ENCODE measurements at regions not wholly inside any gene's neighbourhood (a gene's known extent, or its start where the extent isn't known, plus 50 kb on each side); places are given as distances from the start of the nearest gene placed in this dataset.
"Not testable (repeated sequence)": the region's sequence is repeated elsewhere in the genome, so short reads cannot be mapped to it uniquely, and the experiment has no call there.

DNA sequence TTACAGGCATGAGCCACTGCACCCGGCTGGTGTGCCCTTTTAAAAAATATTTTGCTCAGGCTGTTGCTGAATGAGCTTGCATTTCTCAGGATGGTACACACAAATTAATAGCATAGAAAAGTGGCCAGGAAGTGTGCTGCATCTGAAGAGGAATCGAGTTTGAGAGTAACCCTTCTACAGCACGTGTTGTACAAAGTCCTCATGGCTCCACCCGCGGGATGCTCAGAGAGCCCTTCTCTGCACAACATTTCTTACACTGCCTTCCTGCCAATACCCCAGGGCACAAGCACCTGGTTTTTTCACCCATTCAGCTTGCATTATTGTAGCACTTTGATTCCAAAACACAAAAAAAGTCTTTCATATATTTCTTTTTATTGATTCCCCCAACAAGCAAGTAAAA is 90.1 kb upstream of the NEDD4L start:
- DNase-seq (ENCODE audit: low spot score) = no peak

GRCh38 chr18:57951999-57952774 is 91.8 kb upstream of the NEDD4L start:
- no peak for DNase-seq (ENCODE audit: low spot score)

DNA sequence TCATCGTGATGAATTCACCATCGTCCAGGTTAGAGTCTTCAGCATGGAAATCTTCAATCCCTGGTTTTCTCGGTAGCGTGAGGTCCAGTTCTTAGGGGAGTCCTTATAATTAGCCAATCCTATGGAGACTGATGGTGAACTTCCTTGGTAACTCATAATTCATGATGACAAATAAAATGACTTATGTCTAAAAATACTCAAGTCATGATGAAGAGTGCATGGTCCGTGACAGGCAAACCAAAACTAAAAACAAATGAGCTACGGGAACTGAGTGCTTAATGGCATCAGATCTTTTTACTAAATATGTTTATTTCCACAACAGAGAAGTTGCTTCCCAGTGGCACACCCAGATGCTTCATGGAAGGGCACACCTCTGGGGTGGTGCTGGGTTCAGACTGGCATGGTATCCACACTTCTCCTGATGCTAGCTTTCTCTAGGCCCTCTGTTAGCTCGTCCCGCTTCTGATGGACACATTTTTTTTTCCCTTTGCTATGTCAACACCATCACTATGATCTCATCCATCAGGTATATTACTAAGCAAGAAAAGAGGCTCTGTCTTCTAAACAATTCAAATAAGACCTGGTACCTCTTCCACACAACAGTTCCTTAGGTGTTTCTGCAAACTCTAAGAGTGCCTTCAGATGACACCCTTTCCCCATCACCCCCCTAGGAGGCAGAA is 92.8 kb upstream of the NEDD4L start:
- no peak for DNase-seq (ENCODE audit: low spot score)

DNA sequence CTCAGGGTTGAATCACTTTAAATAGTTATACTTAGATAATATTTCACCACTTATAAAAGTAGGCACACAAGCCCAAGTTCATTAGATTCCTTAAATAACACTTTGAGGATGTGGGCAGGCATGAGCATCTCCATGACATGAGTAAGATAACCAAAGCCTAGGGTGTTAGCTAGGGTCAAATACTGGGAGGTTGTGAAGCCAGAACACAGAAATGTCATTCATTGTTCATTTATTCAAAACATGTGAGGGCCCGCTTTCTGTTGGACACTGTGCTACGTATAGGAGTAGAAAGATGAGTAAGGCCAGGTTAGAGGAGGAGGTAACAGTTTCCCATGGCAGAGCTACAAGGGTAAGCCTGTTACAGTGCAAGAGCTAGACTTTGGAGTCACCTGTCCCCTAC is 93.5 kb upstream of the NEDD4L start:
- no peak for DNase-seq (ENCODE audit: low spot score)

DNA sequence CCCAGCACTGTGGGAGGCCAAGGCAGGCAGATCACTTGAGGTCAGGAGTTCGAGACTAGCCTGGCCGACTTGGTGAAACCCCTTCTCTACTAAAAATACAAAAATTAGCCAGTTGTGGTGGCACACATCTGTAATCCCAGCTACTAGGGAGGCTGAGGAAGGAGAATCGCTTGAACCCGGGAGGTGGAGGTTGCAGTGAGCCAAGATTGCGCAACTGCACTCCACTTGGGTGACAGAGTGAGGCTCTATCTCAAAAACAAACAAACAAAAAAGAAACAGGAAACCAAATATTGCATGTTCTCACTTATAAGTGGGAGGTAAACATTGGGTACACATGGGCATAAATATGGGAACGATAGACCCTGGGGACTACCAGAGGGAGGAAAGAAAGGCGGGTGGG is 94.7 kb upstream of the NEDD4L start:
- DNase-seq (ENCODE audit: low spot score) = not testable (repeated sequence)

DNA sequence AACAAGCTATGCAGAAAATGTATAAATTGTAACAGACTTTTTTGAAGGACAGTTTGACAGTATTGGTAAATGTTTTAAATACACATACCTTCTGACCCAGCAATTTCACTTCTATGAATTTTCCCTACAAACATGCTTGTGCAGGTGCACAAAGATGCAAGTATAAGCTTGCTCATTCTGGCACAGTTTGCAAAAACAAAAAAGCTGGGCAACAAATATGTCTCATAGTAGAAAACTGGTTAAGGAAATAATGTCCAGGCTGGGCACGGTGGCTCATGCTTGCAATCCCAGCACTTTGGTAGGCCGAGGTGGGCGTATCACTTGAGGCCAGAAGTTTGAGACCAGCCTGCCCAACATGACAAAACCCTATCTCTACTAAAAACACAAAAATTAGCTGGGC is 96.9 kb upstream of the NEDD4L start:
- DNase-seq (ENCODE audit: low spot score) = no peak

DNA sequence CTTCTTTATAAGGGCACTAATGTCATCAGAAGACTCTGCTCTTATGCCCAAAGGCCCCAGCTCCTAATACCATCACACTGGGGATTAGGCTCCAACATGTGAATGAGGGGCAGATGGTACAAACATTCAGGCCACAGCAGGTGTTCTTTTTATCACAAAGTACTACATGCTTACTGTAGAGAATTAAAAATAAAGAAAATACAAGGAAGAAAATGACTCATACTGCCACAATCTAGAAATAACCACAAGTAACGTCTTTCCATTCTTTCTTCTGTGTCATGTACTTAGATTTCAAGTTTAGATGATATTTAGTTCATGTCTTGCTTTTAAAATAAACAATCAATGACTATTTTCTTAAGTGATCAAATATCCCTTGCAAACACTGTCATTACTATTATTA is 100.3 kb upstream of the NEDD4L start:
- no peak for DNase-seq (ENCODE audit: low spot score)

- DNase-seq (ENCODE audit: low spot score) = no peak
These were observed 101.5 kb upstream of the NEDD4L start for GRCh38 chr18:57942493-57942892.

DNA sequence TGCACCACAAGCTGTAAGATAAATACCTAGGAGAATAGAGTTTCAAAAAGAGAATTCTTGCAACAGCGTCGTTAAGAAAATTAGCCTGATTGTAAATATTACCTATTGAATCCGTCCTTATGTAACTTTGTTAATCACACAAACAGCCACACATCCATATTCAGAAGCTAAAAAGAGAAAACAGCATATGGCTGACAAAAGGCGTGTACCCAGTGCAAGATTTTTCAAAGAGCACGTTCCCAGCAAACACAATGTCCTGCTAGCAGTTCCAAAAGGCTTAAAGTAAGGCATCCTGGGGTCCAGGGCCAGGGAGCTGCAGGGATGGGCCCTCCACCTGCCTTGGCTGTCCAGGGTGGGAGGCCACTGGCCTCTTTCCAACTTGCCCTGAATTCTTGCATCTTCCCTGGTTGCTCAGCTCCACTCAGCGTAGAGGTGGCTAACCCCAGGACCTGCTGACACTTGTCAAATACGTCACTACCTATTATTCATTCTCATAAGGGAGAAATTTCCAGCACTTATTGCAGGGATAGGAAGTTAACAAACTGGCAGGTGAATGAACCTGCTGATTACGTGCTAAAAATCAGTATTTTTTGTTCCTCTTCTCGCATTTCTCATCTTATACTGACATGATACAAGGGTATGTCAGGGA is 102.1 kb upstream of the NEDD4L start:
- no peak for DNase-seq (ENCODE audit: low spot score)

GRCh38 chr18:57940166-57940660 is 103.8 kb upstream of the NEDD4L start:
- no peak for DNase-seq (ENCODE audit: low spot score)

DNA sequence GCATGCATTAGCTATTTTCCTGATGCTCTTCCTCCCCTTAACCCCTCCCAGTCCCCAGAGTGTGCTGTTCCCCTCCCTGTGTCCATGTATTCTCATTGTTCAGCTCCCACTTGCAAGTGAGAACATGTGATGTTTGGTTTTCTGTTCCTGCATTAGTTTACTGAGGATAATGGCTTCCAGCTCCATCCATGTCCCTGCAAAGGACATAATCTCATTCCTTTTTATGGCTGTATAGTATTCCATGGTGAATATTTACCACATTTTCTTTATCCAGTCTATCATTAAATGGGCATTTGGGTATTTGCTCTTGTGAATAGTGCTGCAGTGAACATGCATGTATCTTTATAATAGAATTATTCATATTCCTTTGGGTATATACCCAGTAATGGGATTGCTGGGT is 109.7 kb upstream of the NEDD4L start:
- not testable (repeated sequence) for DNase-seq (ENCODE audit: low spot score)

- no peak for DNase-seq (ENCODE audit: low spot score)
These were observed 113.0 kb upstream of the NEDD4L start for GRCh38 chr18:57931038-57931437.

GRCh38 chr18:57930476-57930875 is 113.5 kb upstream of the NEDD4L start:
- DNase-seq (ENCODE audit: low spot score) = no peak

- DNase-seq (ENCODE audit: low spot score) = no peak
These were observed 114.1 kb upstream of the NEDD4L start for GRCh38 chr18:57929922-57930321.

DNA sequence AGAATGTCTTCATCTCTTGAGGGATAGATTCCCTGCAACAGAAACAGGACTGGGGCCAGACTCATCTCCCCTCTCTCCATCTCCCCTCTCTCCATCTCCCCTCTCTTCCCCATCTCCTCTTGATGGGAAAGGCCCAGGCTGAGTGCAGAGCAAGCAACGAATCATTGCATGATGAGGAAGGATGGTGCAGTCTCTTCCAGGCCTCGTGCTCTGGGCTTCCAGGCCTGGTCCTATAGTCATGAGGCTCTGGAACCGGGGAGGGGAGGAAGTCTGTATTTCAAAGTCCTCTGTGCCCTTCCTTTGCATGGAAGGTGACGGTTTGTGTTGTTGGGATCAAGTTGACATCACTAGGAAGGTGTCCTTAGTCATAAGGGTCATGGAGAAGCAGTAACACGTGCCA is 115.6 kb upstream of the NEDD4L start:
- no peak for DNase-seq (ENCODE audit: low spot score)

DNA sequence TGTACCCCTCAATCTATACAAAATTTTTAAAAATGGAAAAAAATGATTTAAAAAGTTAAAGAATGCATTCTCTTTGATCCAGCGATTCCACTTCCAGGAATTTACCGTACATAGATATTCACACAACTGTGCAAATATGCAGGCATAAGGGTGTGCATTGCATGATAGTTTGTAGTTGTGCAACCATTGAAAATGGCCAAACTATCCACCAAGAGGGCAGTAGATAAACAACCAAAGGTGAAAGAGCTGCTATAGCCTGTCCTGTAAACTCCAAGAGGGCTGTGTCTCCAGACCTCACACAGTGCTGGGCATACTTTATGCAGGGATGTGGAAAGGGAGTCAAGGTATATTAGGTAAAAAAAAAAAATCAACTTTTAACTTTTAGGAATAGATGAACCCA is 116.5 kb upstream of the NEDD4L start:
- no peak for DNase-seq (ENCODE audit: low spot score)

DNA sequence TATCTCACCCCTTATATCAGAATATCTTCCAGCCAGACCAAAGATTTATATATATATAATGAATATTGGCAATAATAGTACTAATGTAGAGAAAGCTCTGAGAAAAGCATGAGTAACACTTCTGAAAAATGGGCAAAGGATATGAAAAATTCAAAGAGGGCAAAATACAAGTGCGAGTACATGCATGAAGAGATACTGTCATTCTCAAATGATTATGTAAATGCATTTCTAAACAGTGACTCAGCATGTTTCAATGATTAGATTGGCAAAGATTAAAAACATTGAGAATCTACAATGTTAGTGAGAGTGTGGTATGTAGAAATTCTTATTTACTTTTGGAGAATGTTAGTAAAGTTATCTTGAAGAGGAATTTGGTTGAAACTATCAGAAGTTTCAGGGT is 118.3 kb upstream of the NEDD4L start:
- DNase-seq (ENCODE audit: low spot score) = no peak

DNA sequence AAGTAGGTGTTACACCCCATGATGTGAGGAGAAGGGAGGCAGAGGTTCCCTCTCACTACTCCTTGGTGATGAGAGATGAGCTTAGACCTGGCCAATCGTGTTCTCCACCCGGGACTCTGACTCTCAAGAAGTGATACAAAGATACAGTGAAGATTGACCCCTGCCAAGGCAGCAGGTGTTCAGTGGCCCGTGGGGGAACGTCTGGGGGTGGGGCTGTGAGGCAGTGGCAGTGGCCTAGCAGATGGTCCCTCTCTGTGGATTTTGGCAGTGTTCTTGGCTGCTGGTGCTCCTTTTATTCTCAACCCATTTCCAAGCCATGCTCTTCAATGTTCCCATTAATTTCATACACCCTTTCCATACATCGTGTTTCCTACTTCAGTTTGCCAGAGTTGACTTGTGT is 120.4 kb upstream of the NEDD4L start:
- DNase-seq (ENCODE audit: low spot score) = no peak

DNA sequence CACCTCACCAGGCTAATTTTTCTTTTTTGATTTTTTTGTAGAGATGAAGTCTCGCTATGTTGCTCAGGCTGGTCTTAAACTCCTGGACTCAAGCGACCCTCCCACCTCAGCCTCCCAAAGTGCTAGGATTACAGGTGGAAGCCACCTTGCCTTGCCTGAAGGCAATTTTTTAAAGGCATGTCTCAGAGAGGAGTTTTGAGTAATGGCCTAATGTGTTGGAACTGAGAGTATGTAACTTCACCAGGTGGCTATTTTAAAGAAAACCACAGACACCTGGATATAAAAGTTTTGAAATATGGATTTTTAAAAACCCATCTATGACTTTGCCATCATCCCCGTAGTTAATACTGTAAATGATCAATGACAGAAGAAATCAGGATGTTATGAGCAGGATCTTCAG is 119.8 kb upstream of the ATP8B1 start:
- DNase-seq (ENCODE audit: low spot score) = no peak

DNA sequence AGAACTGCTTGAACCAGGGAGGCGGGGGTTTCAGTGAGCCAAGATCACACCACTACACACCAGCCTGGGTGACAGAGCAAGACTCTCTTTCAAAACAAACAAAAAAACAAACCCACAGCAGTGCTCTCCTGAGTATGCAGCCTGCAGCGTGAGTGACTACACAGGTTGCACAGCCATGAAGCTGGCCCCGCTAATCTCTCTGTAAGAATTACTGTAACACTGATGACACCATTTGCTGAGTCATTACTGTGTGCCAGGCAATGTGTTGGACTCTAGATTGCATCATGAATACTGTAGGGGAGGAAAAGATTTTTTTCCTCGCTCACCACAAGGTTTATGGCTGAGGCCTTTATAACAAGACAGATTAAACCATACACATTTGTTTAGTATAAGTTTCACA is 118.6 kb upstream of the ATP8B1 start:
- DNase-seq (ENCODE audit: low spot score) = no peak

DNA sequence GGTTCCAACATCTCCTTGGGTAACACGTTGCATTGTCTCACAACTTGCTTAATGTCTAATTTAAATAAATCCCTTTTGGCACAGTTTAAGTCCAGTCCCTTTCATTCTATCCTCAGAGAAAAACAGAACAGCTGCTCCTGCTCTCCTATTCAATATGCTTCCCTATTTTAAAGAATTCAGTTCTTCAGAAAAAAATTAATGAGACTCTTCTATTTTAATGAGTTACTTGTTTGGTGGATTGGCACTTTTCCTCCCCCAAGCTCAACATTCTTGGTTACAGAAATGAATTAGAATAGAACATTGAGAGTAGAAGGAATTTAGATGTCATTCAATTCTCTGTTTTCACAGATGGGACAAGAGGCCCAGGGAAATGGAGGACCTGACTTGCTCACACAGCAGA is 116.9 kb upstream of the ATP8B1 start:
- DNase-seq (ENCODE audit: low spot score) = peak; percentile 27

- no peak for DNase-seq (ENCODE audit: low spot score)
These were observed 115.5 kb upstream of the ATP8B1 start for GRCh38 chr18:57918601-57919000.

DNA sequence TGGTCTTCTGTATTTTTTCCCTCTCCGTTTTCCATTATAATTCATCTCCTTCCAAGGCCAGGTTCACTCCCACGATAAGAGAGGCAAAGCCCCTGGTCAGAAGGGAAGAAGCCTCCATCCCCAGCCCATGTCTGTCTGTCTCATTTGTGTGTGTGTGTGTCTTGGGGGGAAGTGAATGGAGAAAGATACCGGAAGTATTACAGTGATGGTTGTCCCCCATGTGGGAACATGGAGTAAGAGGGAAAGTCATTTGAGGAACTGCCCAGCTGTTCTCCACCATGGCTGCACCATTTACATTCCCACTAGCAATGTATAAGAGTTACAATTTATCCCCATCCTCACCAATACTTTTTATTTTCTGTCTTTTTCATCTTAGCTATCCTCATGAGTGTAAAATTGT is 113.6 kb upstream of the ATP8B1 start:
- no peak for DNase-seq (ENCODE audit: low spot score)
